Stimulated activated CD8-positive, alpha-beta memory T cell treated with anti-CD3 and anti-CD28 coated beads, Interleukin-12 subunit alpha, Interleukin-12 subunit beta, amount 100 ng/mL, for 1 hour (primary cell): ENCODE measurements at regions not wholly inside any gene's neighbourhood (a gene's known extent, or its start where the extent isn't known, plus 50 kb on each side); places are given as distances from the start of the nearest gene placed in this dataset.
"Not testable (repeated sequence)": the region's sequence is repeated elsewhere in the genome, so short reads cannot be mapped to it uniquely, and the experiment has no call there.

Experiments used
- DNase-seq: peaks from one replicate; pipeline ENCODE4 v3.0.0-alpha.2; 2020; ENCODE audit warnings: low read depth

GRCh38 chr15:44817797-44818196 is 81.5 kb downstream of the TRIM69 start:
- not testable (repeated sequence) for DNase-seq

GRCh38 chr15:44819331-44819987 is 83.1 kb downstream of the TRIM69 start:
- not testable (repeated sequence) for DNase-seq

GRCh38 chr15:44820535-44820934 is 84.2 kb downstream of the TRIM69 start:
- DNase-seq, result not testable (repeated sequence)

DNA sequence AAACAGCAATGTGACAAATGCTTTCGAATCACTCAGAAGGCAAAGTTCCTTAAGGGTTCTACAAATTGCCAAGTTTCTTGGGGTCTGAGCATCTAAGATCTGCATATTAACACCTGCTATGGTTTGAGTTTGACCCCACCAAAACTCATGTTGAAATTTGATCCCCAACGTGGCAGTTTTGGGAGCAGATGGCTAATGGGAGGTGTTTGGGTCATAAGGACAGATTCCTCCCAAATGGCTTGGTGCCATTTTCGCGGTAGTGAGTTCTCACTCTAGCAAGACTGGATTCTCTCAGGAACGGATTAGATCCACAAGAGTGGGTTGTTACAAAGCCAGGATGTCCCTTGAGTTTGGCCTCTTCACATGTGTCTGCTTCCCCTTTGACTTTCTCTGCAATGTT is 84.6 kb downstream of the TRIM69 start:
- DNase-seq, result not testable (repeated sequence)

GRCh38 chr15:44824277-44825145 is 88.2 kb downstream of the TRIM69 start:
- not testable (repeated sequence) for DNase-seq

DNA sequence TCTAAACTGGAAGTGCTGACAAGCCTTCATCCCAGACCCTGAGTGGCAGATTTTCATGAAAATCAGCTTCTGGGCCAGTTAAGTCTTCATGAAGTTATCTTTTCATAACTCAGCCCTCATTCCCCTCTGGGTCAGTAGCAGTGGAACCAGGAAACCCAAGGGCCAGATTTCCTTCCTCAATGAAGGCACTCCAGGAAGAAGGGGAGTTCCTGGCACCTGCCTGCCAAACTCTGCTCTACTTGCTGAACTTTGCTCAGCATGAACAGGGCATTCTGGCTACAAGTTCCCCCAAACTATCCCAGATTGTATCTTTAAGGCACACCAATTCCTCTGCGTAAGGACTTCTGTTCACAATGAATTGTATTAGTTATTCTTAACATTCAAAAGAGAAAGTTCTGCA is 90.3 kb downstream of the TRIM69 start:
- not testable (repeated sequence) for DNase-seq

DNA sequence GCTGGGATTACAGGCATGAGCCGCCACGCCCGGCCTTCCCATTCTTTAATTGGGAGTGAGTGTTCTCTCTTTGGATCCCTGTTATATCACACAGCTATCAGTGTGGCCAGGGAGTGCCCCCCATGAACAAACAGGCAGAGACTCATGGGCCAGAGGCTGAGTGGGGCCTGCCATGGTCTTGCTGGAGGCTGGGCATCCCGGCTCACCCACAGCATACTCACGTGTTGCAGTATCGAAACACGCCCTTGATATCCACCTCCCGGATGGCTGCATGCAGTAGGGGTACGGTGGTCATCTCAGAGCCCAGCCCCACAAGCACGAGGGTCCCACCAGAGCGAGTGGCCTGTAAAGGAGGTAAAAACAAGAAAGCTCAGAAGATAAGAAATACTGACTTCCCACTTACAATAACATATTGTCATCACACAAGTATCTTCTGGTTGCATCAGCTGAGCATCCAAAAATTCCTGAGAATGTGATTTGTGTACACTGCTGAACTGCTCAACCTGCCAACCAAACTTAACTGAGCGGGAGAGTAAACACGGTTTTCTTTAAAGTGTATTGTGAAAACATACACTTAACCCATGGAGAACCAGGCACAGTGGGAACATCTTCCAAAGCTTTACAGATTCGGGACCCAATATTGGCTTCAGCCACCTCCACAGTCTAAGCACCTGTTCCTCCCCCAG is 92.0 kb downstream of the TRIM69 start:
- not testable (repeated sequence) for DNase-seq

DNA sequence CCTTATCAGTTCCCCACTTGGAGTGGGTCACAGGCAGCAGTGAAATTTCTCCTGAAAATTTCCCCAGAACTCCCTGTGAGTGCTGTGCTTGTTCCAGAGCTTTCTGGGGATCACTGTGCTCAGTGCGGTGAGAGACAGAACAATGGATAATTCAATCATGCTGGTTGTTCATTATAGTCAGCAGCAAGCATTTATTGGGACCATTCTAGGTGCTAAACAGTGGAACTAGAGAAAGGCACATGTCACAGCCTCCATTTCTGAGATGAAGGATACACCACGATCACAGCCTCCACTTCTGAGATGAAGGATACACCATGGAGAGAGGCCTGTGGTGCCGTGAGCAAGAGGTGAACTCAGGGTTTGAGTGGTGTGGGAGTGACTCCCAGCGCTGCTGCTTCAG is 92.8 kb downstream of the TRIM69 start:
- DNase-seq, result not testable (repeated sequence)

DNA sequence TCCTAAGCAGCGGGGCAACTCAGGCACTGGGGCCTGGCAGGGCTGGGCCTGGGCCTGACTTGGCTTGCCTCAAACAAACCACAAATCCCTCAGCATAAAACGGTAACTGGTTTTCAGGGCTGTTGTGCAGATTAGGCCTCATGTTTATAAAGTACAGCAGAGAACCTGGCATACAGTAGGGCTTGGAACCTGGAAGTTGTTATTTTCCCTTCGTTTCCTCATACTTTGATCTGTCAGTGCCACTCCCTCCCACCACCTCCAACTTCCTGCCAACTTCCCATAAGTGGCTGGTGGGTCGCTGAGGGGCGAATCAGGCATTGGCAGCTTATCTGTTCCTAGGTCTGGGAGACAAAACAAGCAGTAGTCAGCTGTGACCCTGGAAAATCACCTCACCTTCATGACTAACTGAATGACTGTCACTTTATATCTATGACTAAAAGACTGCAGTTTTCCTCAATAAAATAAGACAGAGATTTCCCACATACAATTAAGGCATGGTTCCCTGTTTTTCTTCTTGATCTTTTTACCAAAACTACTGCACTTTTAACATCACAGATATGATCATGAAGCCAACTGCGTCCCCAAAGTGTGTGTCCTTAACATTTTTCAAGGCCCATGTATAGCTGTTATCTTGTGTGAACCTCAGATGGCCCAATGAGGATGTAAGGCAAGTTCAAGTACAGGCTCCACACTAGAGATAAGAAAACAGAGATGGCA is 94.5 kb downstream of the TRIM69 start:
- DNase-seq, result not testable (repeated sequence)

DNA sequence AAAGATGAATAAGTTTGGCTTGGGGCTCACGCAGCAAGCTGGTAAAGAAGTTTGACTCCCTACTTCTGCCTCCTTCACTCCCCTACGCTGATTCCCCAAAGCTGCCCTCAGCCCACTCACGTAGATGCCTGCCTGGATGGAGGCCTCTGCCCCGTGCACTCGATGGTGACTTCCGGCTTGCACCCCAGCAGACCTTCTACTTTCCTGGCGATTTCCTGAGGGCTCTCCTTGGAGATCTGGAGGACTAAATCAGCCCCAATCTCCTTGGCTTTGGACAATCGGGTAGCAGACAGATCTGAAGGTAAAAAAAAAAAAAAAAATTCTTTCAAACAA is 95.0 kb downstream of the TRIM69 start:
- not testable (repeated sequence) for DNase-seq

GRCh38 chr15:44832133-44832532 is 95.8 kb downstream of the TRIM69 start:
- not testable (repeated sequence) for DNase-seq

DNA sequence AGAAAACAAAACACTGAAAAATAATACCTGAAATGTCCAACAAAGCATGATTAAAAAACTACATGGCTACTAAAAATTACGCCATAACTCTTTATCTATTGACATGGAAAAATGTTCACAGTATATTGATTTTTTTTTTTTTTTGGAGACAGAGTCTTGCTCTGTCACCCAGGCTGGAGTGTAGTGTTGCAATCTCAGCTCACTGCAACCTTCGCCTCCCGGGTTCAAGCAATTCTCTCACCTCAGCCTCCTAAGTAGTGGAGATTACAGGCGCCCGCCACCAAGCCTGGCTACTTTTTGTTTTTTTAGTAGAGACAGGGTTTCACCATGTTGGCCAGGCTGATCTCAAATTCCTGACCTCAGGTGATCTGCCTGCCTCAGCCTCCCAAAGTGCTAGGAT is 96.8 kb downstream of the TRIM69 start:
- not testable (repeated sequence) for DNase-seq

- not testable (repeated sequence) for DNase-seq
Observed at GRCh38 chr15:44833761-44834160, 97.4 kb downstream of the TRIM69 start.

DNA sequence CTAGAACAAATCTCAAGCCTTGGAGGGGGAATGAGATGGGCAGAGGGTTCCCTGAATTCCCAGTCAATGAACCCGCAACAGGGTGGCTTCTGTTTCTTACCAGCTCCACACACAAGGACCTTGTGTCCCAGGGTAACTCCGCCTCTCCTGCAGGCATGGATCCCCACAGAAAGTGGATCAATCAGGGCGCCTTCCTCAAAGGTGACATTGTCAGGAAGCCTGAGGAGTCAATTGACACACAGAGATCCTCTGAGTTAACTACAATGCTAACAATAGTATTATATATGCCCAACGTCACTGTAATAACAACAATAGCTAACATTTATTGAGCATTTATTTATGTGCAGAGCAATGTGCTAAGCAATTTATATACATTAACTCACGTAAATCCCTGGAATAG is 98.8 kb downstream of the TRIM69 start:
- not testable (repeated sequence) for DNase-seq

DNA sequence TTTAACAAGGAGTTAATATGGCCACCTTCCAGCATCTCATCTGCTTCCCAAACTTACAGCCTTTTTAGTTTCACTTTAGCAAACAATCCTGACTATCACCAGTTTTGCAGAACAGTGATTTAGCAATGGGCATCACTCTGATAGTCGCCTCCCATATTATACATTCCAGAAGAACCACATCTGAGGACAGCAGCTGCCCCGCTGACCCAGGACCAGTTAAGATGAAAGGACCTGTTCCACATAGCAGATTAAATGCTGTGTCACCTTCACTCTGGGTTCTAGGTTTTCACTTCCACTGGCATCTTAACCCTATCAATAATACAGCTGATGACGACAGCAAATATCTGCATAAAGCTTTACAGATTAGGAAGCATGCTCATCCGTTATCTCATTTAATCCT is 99.8 kb downstream of the TRIM69 start:
- no peak for DNase-seq

DNA sequence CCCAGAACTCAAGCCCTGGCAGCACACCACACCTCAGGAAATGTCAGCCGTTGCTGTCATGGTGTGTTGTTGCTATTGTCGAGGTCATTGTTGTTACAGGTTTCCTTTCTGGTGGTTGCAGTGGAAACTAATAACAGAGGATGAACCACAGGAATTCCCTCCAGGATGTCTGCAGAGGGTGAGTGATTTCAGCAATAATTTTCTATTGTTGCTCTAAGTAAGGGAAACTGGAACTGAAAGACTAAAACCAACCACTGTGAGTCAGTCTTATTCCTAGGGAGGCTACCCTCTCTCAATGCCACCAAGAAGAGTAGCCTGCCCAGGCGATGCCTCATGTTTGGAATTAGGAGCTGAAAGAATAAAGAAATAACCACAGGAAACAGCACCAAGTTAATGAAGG is 102.6 kb downstream of the TRIM69 start:
- not testable (repeated sequence) for DNase-seq

- DNase-seq, result not testable (repeated sequence)
Observed at GRCh38 chr15:44841762-44842161, 105.4 kb downstream of the TRIM69 start.

- not testable (repeated sequence) for DNase-seq
Observed at GRCh38 chr15:44842883-44843282, 106.6 kb downstream of the TRIM69 start.

- DNase-seq, result not testable (repeated sequence)
Observed at GRCh38 chr15:44844936-44845335, 108.6 kb downstream of the TRIM69 start.

- DNase-seq, result not testable (repeated sequence)
Observed at GRCh38 chr15:44846156-44846555, 109.8 kb downstream of the TRIM69 start.

- DNase-seq, result not testable (repeated sequence)
Observed at GRCh38 chr15:44847555-44847954, 108.9 kb upstream of the TERB2 start.

DNA sequence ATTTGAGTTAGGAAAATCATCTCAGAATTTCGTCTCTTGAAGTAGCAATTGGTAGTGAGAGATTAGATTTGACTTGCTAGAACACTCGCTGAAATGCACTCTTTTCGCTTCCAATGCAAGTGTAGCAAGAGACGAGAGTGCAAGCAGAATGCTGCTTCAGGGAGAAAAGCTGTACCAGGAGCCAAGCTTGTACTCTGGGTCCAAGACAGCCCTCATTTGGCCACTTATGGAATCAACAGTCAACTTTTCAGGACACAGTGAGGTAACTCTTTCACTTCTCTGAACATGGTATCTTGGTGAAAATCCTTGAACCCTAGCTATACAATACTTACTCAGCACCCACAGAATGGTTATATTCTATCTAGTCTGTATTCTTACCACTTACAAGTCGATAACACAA is 107.6 kb upstream of the TERB2 start:
- DNase-seq, result not testable (repeated sequence)
